Fibroblast of the conjunctiva (primary cell): ENCODE measurements at regions not wholly inside any gene's neighbourhood (a gene's known extent, or its start where the extent isn't known, plus 50 kb on each side); places are given as distances from the start of the nearest gene placed in this dataset.
A peak's percentile ranks its signal among the peaks of the same experiment; 100 is the strongest.

Experiments
- DNase-seq: peaks from one replicate; pipeline ENCODE4 v3.0.0-alpha.2; 2010; ENCODE audit warnings: low read depth

- no peak for DNase-seq
Measured at GRCh38 chr1:55618199-55618598, 403.0 kb upstream of the USP24 start.

GRCh38 chr1:55617288-55617982 lies 402.3 kb upstream of the USP24 start:
- DNase-seq: no peak

GRCh38 chr1:55612988-55613387 lies 397.8 kb upstream of the USP24 start:
- no peak for DNase-seq

- DNase-seq: peak; percentile 85
Measured at GRCh38 chr1:55611123-55611522, 396.0 kb upstream of the USP24 start.

GRCh38 chr1:55610203-55610602 lies 395.0 kb upstream of the USP24 start:
- DNase-seq: no peak

- no peak for DNase-seq
Measured at GRCh38 chr1:55609630-55610029, 394.5 kb upstream of the USP24 start.

- DNase-seq: no peak
Measured at GRCh38 chr1:55605155-55605554, 390.0 kb upstream of the USP24 start.

GRCh38 chr1:55604749-55605148 lies 389.6 kb upstream of the USP24 start:
- no peak for DNase-seq

GRCh38 chr1:55604179-55604578 lies 389.0 kb upstream of the USP24 start:
- no peak for DNase-seq

GRCh38 chr1:55600242-55600641 lies 385.1 kb upstream of the USP24 start:
- no peak for DNase-seq

GRCh38 chr1:55597910-55598309 lies 382.7 kb upstream of the USP24 start:
- no peak for DNase-seq

- no peak for DNase-seq
Measured at GRCh38 chr1:55594701-55595100, 379.5 kb upstream of the USP24 start.

- no peak for DNase-seq
Measured at GRCh38 chr1:55593298-55593697, 378.1 kb upstream of the USP24 start.

GRCh38 chr1:55592122-55592521 lies 377.0 kb upstream of the USP24 start:
- DNase-seq: no peak

- peak; percentile 70 for DNase-seq
Measured at GRCh38 chr1:55589671-55590297, 374.6 kb upstream of the USP24 start.

- no peak for DNase-seq
Measured at GRCh38 chr1:55588309-55588708, 373.1 kb upstream of the USP24 start.

GRCh38 chr1:55586771-55587170 lies 371.6 kb upstream of the USP24 start:
- DNase-seq: no peak

GRCh38 chr1:55585402-55585792 lies 370.2 kb upstream of the USP24 start:
- no peak for DNase-seq

- peak; percentile 75 for DNase-seq
Measured at GRCh38 chr1:55584526-55585401, 369.6 kb upstream of the USP24 start.

- DNase-seq: no peak
Measured at GRCh38 chr1:55582084-55582483, 366.9 kb upstream of the USP24 start.

- peak; percentile 86 for DNase-seq
Measured at GRCh38 chr1:55580845-55581332, 365.7 kb upstream of the USP24 start.

GRCh38 chr1:55579332-55580001 lies 364.3 kb upstream of the USP24 start:
- no peak for DNase-seq
